ENCODE measurements at regions not wholly inside any gene's neighbourhood (a gene's known extent, or its start where the extent isn't known, plus 50 kb on each side); places are given as distances from the start of the nearest gene placed in this dataset.

DNA sequence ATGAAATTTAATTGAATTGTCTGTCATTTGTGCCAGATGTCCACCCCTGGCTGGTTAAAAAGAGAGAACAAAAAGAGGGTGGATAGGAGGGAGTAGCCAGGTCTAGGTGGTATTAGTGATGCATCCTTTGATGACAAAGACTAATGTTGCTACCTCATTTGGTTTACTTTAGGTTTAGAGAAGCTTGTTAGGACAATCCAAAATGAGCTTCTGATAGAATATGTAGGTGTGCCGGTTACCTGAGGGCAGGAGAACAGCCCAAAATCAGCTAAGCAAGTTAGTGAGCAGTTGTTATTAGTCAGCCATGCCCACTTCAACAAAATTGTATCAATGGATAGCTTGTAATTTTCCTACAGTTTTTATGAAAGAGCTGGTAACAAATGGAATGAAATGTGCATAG lies 61.4 kb upstream of the PTGS2 start:
- no peak for TF ChIP-seq TAF1 (IDR thresholded peaks at IDR 0.05; ENCODE audit: control insufficient read depth, extremely low read depth, insufficient read depth, low read length, severe bottlenecking)
- TF ChIP-seq, protein P1, sequence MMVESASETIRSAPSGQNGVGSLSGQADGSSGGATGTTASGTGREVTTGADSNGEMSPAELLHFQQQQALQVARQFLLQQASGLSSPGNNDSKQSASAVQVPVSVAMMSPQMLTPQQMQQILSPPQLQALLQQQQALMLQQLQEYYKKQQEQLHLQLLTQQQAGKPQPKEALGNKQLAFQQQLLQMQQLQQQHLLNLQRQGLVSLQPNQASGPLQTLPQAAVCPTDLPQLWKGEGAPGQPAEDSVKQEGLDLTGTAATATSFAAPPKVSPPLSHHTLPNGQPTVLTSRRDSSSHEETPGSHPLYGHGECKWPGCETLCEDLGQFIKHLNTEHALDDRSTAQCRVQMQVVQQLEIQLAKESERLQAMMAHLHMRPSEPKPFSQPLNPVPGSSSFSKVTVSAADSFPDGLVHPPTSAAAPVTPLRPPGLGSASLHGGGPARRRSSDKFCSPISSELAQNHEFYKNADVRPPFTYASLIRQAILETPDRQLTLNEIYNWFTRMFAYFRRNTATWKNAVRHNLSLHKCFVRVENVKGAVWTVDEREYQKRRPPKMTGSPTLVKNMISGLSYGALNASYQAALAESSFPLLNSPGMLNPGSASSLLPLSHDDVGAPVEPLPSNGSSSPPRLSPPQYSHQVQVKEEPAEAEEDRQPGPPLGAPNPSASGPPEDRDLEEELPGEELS (CRISPR knock-in tag; IDR thresholded peaks at IDR 0.05; ENCODE audit: borderline replicate concordance) = no peak
- no peak for TF ChIP-seq ZNF23 (CRISPR knock-in tag; IDR thresholded peaks at IDR 0.05)
- TF ChIP-seq, protein P2, sequence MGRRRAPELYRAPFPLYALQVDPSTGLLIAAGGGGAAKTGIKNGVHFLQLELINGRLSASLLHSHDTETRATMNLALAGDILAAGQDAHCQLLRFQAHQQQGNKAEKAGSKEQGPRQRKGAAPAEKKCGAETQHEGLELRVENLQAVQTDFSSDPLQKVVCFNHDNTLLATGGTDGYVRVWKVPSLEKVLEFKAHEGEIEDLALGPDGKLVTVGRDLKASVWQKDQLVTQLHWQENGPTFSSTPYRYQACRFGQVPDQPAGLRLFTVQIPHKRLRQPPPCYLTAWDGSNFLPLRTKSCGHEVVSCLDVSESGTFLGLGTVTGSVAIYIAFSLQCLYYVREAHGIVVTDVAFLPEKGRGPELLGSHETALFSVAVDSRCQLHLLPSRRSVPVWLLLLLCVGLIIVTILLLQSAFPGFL (CRISPR knock-in tag; IDR thresholded peaks at IDR 0.05) = no peak

Measured in K562 (cell line).